Natural killer cell (primary cell): ENCODE measurements at regions not wholly inside any gene's neighbourhood (a gene's known extent, or its start where the extent isn't known, plus 50 kb on each side); places are given as distances from the start of the nearest gene placed in this dataset.

Source experiments
- ATAC-seq, 3 donors: fragments of 150-1000 bp in 2 of 3; fragments of 200-7000 bp in 1 of 3; cut with Tn5 transposase; 1 replicate in 1 of 3; 2 replicates in 2 of 3; pipeline ENCODE4 v1.10.0; 2021; ENCODE audit warnings: mild to moderate bottlenecking in 2 of 3, moderate library complexity in 2 of 3
- DNase-seq, 2 donors: peaks; one replicate each; pipeline versions ENCODE4 v3.0.0 to v3.0.0-alpha.2; 2013 to 2021; ENCODE audit warnings: mixed read lengths in 1 of 2
- H3K27ac ChIP-seq: one replicate; pipeline ENCODE4 v1.5.1; 2013; ENCODE audit warnings: mild to moderate bottlenecking, low read length
- H3K27me3 ChIP-seq: one replicate; pipeline ENCODE4 v1.6.1; 2013; ENCODE audit warnings: low read length; ENCODE audit not compliant: control insufficient read depth, insufficient read depth
- H3K36me3 ChIP-seq: one replicate; pipeline ENCODE4 v1.6.1; 2013; ENCODE audit warnings: low read length; ENCODE audit not compliant: control insufficient read depth, insufficient read depth
- H3K4me1 ChIP-seq: one replicate; pipeline ENCODE4 v1.6.1; 2013; ENCODE audit warnings: low read length; ENCODE audit not compliant: control insufficient read depth, insufficient read depth
- H3K4me3 ChIP-seq: one replicate; pipeline ENCODE4 v1.5.1; 2013; ENCODE audit warnings: low read length
- H3K9me3 ChIP-seq: one replicate; pipeline ENCODE4 v1.6.1; 2013; ENCODE audit warnings: low read length; ENCODE audit not compliant: control insufficient read depth, insufficient read depth
- H3K27ac Mint-ChIP-seq, 2 donors: one replicate each; pipeline ENCODE4 v1.8.0; 2022; ENCODE audit warnings: mild to moderate bottlenecking in 2 of 2, mixed read lengths in 2 of 2, moderate library complexity in 1 of 2
- H3K27me3 Mint-ChIP-seq, 2 donors: one replicate each; pipeline ENCODE4 v1.8.0; 2022; ENCODE audit warnings: low read depth in 2 of 2, mixed read lengths in 2 of 2
- H3K36me3 Mint-ChIP-seq: one replicate; pipeline ENCODE4 v1.8.0; 2022; ENCODE audit warnings: mixed read lengths
- H3K4me1 Mint-ChIP-seq, 2 donors: one replicate each; pipeline ENCODE4 v1.8.0; 2022; ENCODE audit warnings: mixed read lengths in 2 of 2
- H3K4me3 Mint-ChIP-seq: one replicate; pipeline ENCODE4 v1.8.0; 2022; ENCODE audit warnings: mild to moderate bottlenecking, moderate library complexity, mixed read lengths
- H3K9me3 Mint-ChIP-seq, 2 donors: one replicate each; pipeline ENCODE4 v1.8.0; 2022; ENCODE audit warnings: mixed read lengths in 2 of 2
- CTCF ChIP-seq: fragments of 200-600 bp; IDR thresholded peaks from one replicate; pipeline ENCODE4 v1.8.0; 2022; ENCODE audit warnings: antibody characterized with exemption
- WGBS: methylation state at CpG from one replicate; pipeline ENCODE4 v1.1.7; 2013; ENCODE audit warnings: missing lambda C conversion rate; ENCODE audit not compliant: insufficient coverage; 5-methylcytosine and 5-hydroxymethylcytosine counted together
- intact Hi-C: fragments of 100-400 bp; cut with micrococcal nuclease; formaldehyde crosslinking; loops from one replicate; pipeline ENCODE4 v1.14.2; 2022

DNA sequence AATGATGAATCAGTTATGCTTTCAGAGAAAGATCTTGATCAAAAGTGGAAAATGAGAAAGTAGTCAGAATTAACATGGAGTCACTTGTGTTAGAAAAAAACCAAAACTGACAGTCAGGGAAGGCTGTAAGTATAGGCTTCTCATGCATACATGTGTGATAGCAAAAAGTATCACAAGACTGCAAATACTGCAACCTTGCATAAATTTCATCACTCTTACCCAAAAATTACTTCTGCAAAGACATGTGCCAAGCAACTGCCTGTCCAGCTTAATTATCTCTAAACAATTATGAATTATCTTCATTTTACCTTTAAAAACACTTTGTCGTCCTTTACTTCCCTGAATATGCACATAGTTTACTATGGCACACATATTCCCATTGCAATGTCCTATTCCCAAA is 2466.4 kb upstream of the PCDH20 start:
- peaks cover 5% of the 10 kb centered on the region for H3K9me3 ChIP-seq
- no peaks in the 10 kb centered on the region for H3K4me1 ChIP-seq
- no peaks in the 10 kb centered on the region for H3K36me3 ChIP-seq
- no peaks in the 10 kb centered on the region for H3K27me3 ChIP-seq
- TF ChIP-seq CTCF: no peak
- no peak overlapping the region for H3K4me3 ChIP-seq
- no peaks in the 10 kb centered on the region for H3K4me1 Mint-ChIP-seq
- ATAC-seq (no peak), DNase-seq (no peak)
- H3K4me3 Mint-ChIP-seq: no peak overlapping the region
- intact Hi-C loops: no loop called here
- WGBS: 88% methylated on average over 1 of the region's 1 CpG
- peaks cover 11 to 19% of the 10 kb centered on the region in 2 donors for H3K9me3 Mint-ChIP-seq
- H3K27ac ChIP-seq: no peak overlapping the region
- no peaks in the 10 kb centered on the region for H3K27me3 Mint-ChIP-seq
- no peaks in the 10 kb centered on the region for H3K36me3 Mint-ChIP-seq
- H3K27ac Mint-ChIP-seq: no peak overlapping the region

- peaks cover 9 to 21% of the 10 kb centered on the region in 2 donors for H3K9me3 Mint-ChIP-seq
- H3K9me3 ChIP-seq: peaks cover 5% of the 10 kb centered on the region
Observed at GRCh38 chr13:63880705-63881104, 2465.1 kb upstream of the PCDH20 start.

GRCh38 chr13:63873936-63874335 is 2458.3 kb upstream of the PCDH20 start:
- DNase-seq (no peak), ATAC-seq (no peak)
- Mint-ChIP-seq H3K36me3 (peaks cover 9% of the 10 kb centered on the region), H3K27me3 (no peaks in the 10 kb centered on the region), H3K4me3 (no peak overlapping the region), H3K27ac (no peak overlapping the region), H3K9me3 (peaks cover 8 to 22% of the 10 kb centered on the region in 2 donors), H3K4me1 (no peaks in the 10 kb centered on the region)
- H3K4me3 ChIP-seq: no peak overlapping the region
- WGBS: 78% methylated on average over 1 of the region's 5 CpGs
- H3K36me3 ChIP-seq: no peaks in the 10 kb centered on the region
- no peak overlapping the region for H3K27ac ChIP-seq
- TF ChIP-seq CTCF: no peak
- H3K27me3 ChIP-seq: no peaks in the 10 kb centered on the region
- no peaks in the 10 kb centered on the region for H3K9me3 ChIP-seq
- intact Hi-C loops: no loop called here
- no peaks in the 10 kb centered on the region for H3K4me1 ChIP-seq

More at GRCh38 chr13:63880705-63881104, 2465.1 kb upstream of the PCDH20 start:
- no peaks in the 10 kb centered on the region for H3K36me3 Mint-ChIP-seq
- DNase-seq (no peak), ATAC-seq (no peak)
- Histone ChIP-seq H3K27ac (no peak overlapping the region), H3K4me1 (no peaks in the 10 kb centered on the region), H3K36me3 (no peaks in the 10 kb centered on the region), H3K4me3 (no peak overlapping the region), H3K27me3 (no peaks in the 10 kb centered on the region)
- H3K27me3 Mint-ChIP-seq: no peaks in the 10 kb centered on the region
- WGBS: 100% methylated on average over 1 of the region's 3 CpGs
- no peak for TF ChIP-seq CTCF
- H3K4me3 Mint-ChIP-seq: no peak overlapping the region
- intact Hi-C loops: no loop called here
- no peaks in the 10 kb centered on the region for H3K4me1 Mint-ChIP-seq
- H3K27ac Mint-ChIP-seq: no peak overlapping the region

DNA sequence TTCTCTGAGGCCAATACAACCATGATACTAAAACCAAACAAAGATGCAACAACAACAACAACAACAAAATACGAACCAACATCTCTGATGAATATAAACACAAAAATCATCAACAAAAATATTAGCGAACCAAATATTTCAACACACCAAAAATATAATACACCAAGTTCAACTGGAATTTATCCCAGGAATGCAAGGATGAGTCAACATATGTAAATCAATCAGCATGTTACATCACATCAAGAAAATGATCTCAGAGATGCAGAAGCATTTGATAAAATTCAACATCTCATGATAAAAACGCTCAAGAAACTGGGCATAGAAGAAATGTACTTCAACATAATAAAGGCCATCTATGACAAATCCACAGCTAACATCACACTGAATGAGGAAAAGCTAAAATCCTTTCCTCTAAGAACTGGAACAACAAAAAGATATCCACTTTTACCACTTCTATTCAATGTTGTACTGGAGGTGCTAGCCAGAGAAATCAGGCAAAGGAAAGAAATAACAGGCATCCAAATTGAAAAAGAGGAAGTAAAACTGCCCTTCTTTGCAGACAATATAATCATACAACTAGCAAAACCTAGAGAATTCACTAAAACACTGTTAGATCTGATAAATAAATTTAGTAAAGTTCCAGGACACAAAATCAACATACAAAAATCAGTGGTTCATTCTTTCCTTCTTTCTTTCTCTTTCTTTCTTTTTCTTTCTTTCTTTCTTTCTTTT is 2448.7 kb upstream of the PCDH20 start:
- ATAC-seq (no peak), DNase-seq (no peak)
- H3K4me1 Mint-ChIP-seq: no peaks in the 10 kb centered on the region
- Histone ChIP-seq H3K36me3 (no peaks in the 10 kb centered on the region), H3K27ac (no peak overlapping the region), H3K9me3 (peaks cover 11% of the 10 kb centered on the region), H3K4me3 (no peak overlapping the region), H3K4me1 (no peaks in the 10 kb centered on the region), H3K27me3 (no peaks in the 10 kb centered on the region)
- H3K36me3 Mint-ChIP-seq: peaks cover 29% of the 10 kb centered on the region
- no peaks in the 10 kb centered on the region for H3K27me3 Mint-ChIP-seq
- H3K9me3 Mint-ChIP-seq: peaks cover 22 to 38% of the 10 kb centered on the region in 2 donors
- H3K27ac Mint-ChIP-seq: no peak overlapping the region
- WGBS: 89% methylated on average over 3 of the region's 3 CpGs
- no peak for TF ChIP-seq CTCF
- no peak overlapping the region for H3K4me3 Mint-ChIP-seq
- intact Hi-C loops: no loop called here
